ENCODE measurements at regions not wholly inside any gene's neighbourhood (a gene's known extent, or its start where the extent isn't known, plus 50 kb on each side); places are given as distances from the start of the nearest gene placed in this dataset.

DNA sequence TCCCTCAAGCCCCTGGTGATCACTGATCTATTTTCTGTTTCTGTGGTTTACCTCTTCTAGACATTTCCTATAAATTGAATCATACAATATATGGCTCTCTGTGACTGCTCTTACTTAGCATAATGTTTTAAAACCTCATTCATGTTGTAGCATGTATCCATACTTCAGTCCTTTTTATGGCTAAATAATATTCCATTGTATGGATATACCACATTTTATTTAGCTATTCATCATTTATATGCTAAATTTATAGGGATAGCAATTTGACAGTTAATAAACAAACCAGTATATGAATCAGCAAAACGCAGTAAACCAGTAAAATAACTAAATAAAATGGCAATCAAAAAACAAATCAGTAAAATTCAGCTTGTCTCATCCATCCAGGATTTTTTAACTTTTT is 286.1 kb upstream of the HNRNPA3 start:
- no peak for TF ChIP-seq JUND (CRISPR knock-in tag; IDR thresholded peaks at IDR 0.05)
- TF ChIP-seq, protein P1, sequence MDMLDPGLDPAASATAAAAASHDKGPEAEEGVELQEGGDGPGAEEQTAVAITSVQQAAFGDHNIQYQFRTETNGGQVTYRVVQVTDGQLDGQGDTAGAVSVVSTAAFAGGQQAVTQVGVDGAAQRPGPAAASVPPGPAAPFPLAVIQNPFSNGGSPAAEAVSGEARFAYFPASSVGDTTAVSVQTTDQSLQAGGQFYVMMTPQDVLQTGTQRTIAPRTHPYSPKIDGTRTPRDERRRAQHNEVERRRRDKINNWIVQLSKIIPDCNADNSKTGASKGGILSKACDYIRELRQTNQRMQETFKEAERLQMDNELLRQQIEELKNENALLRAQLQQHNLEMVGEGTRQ (IDR thresholded peaks at IDR 0.05; ENCODE audit: low read depth, low read length), result no peak
- TF ChIP-seq, protein P1 (CRISPR knock-in tag; IDR thresholded peaks at IDR 0.05; ENCODE audit: borderline replicate concordance), result no peak
- TF ChIP-seq KLF9 (CRISPR knock-in tag; IDR thresholded peaks at IDR 0.05; ENCODE audit: low read depth), result no peak
- TF ChIP-seq, protein P2, sequence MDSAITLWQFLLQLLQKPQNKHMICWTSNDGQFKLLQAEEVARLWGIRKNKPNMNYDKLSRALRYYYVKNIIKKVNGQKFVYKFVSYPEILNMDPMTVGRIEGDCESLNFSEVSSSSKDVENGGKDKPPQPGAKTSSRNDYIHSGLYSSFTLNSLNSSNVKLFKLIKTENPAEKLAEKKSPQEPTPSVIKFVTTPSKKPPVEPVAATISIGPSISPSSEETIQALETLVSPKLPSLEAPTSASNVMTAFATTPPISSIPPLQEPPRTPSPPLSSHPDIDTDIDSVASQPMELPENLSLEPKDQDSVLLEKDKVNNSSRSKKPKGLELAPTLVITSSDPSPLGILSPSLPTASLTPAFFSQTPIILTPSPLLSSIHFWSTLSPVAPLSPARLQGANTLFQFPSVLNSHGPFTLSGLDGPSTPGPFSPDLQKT (CRISPR knock-in tag; IDR thresholded peaks at IDR 0.05; ENCODE audit: borderline replicate concordance), result no peak
- TF ChIP-seq MYC (CRISPR knock-in tag; IDR thresholded peaks at IDR 0.05; ENCODE audit: borderline replicate concordance), result no peak
- no peak for TF ChIP-seq ZMYM4 (CRISPR knock-in tag; IDR thresholded peaks at IDR 0.05)
- TF ChIP-seq KAT7 (CRISPR knock-in tag; IDR thresholded peaks at IDR 0.05; ENCODE audit: borderline replicate concordance), result no peak
- no peak for TF ChIP-seq KLF11 (CRISPR knock-in tag; IDR thresholded peaks at IDR 0.05)
- TF ChIP-seq POLR2AphosphoS5 (IDR thresholded peaks at IDR 0.05; ENCODE audit: low read depth, low read length), result no peak

Measured in HepG2 (cell line).